Epithelial cell of esophagus (primary cell): ENCODE measurements at regions not wholly inside any gene's neighbourhood (a gene's known extent, or its start where the extent isn't known, plus 50 kb on each side); places are given as distances from the start of the nearest gene placed in this dataset.
A peak's percentile ranks its signal among the peaks of the same experiment; 100 is the strongest.

Experiments used
- DNase-seq: peaks from one replicate; pipeline ENCODE4 v3.0.0; 2010; ENCODE audit warnings: low read depth
- H3K4me3 ChIP-seq: 2 replicates; pipeline ENCODE4 v1.5.1; 2011; ENCODE audit warnings: mild to moderate bottlenecking, low read length, control low read depth
- CTCF ChIP-seq: IDR thresholded peaks from 2 replicates; pipeline ENCODE4 v1.5.1; 2011; ENCODE audit warnings: low read depth, mild to moderate bottlenecking, low read length, control low read depth, inconsistent platforms; ENCODE audit not compliant: insufficient read depth; ENCODE audit errors: missing control alignments

- no peak for TF ChIP-seq CTCF
- no peak for DNase-seq
- H3K4me3 ChIP-seq = no peak overlapping the region
Observed at GRCh38 chr1:200269256-200269655, 140.6 kb downstream of the ZNF281 start.

GRCh38 chr1:200267937-200268336 lies 141.9 kb downstream of the ZNF281 start:
- no peak overlapping the region for H3K4me3 ChIP-seq
- DNase-seq = no peak
- TF ChIP-seq CTCF = no peak

- no peak for DNase-seq
- TF ChIP-seq CTCF = no peak
- no peak overlapping the region for H3K4me3 ChIP-seq
Observed at GRCh38 chr1:200267458-200267857, 142.4 kb downstream of the ZNF281 start.

GRCh38 chr1:200266871-200267270 lies 143.0 kb downstream of the ZNF281 start:
- no peak for DNase-seq
- no peak overlapping the region for H3K4me3 ChIP-seq
- no peak for TF ChIP-seq CTCF

- no peak for TF ChIP-seq CTCF
- H3K4me3 ChIP-seq = no peak overlapping the region
- DNase-seq = peak; percentile 22
Observed at GRCh38 chr1:200265881-200266280, 144.0 kb downstream of the ZNF281 start.

- DNase-seq = no peak
- H3K4me3 ChIP-seq = no peak overlapping the region
- TF ChIP-seq CTCF = no peak
Observed at GRCh38 chr1:200265104-200265503, 144.7 kb downstream of the ZNF281 start.

- TF ChIP-seq CTCF = no peak
- H3K4me3 ChIP-seq = no peak overlapping the region
- DNase-seq = no peak
Observed at GRCh38 chr1:200263203-200263602, 146.6 kb downstream of the ZNF281 start.
